ENCODE measurements at regions not wholly inside any gene's neighbourhood (a gene's known extent, or its start where the extent isn't known, plus 50 kb on each side); places are given as distances from the start of the nearest gene placed in this dataset.

DNA sequence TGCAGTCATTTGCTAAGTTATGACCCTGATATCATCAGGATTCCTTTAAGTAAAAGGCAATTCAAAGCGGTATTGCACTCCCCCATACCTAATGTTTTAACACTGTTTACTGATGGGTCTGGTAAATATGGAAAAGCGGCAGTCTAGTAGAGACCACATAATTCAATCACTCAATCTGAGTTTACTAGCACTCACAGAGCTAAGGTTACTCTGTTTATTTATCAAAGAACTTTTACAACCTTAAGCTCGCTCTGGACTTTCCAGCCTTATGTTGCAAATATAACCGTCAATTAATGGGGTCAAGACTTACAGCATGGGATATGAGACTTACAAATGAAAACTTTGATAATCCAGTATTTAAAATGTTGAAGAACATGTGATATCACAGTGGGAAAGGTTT lies 124.5 kb upstream of the ZCCHC13 start:
- Histone ChIP-seq H3K18ac (ENCODE audit: low read depth, low read length) (no peak overlapping the region), H3K27ac (ENCODE audit: insufficient read depth, low read length) (no peak overlapping the region), H3K79me1 (ENCODE audit: low read depth in 1 of 2, low read length in 2 of 2) (no peaks in the 10 kb centered on the region), H3K9me3 (ENCODE audit: control insufficient read depth, insufficient read depth, low read length) (no peaks in the 10 kb centered on the region), H3K4ac (ENCODE audit: low read depth, low read length) (no peak overlapping the region), H4K20me1 (ENCODE audit: insufficient read depth, low read length) (no peaks in the 10 kb centered on the region), H3K27me3 (ENCODE audit: control insufficient read depth, insufficient read depth, low read length) (no peaks in the 10 kb centered on the region; the same call in 1 of the 2 replicates), H3K4me2 (ENCODE audit: low read depth, low read length) (peak overlapping the region; percentile 20; the same call in 1 of the 2 replicates), H2BK5ac (ENCODE audit: low read depth, low read length, poor library complexity, severe bottlenecking) (no peak overlapping the region), H4K8ac (ENCODE audit: low read depth in 2 of 2, low read length in 2 of 2) (no peak overlapping the region), H3K36me3 (ENCODE audit: control insufficient read depth, insufficient read depth, low read length) (no peaks in the 10 kb centered on the region), H2AK5ac (ENCODE audit: low read depth, low read length) (no peak overlapping the region), H4K91ac (ENCODE audit: insufficient read depth, low read depth, low read length) (no peak overlapping the region), H2BK120ac (ENCODE audit: low read depth, low read length) (no peak overlapping the region), H2AK9ac (replicated peaks; ENCODE audit: low read depth, low read length, poor library complexity) (no peak overlapping the region), H2BK15ac (ENCODE audit: low read depth, low read length) (no peak overlapping the region), H3K4me1 (ENCODE audit: control insufficient read depth, insufficient read depth, low read length) (no peaks in the 10 kb centered on the region; the same call in 1 of the 2 replicates), H4K5ac (ENCODE audit: low read depth, low read length) (no peak overlapping the region), H3K9ac (ENCODE audit: low read depth, low read length) (no peak overlapping the region), H3K56ac (ENCODE audit: extremely low read depth, insufficient read depth, low read length) (no peak overlapping the region), H3K9me1 (ENCODE audit: insufficient read depth, low read length) (no peaks in the 10 kb centered on the region), H3K23ac (ENCODE audit: low read depth, low read length) (no peak overlapping the region), H3K4me3 (ENCODE audit: insufficient read depth, low read depth, low read length) (no peak overlapping the region), H2AFZ (replicated peaks; ENCODE audit: low read length, poor library complexity) (no peak overlapping the region), H2BK20ac (ENCODE audit: low read depth, low read length) (no peak overlapping the region), H3K14ac (replicated peaks; ENCODE audit: low read depth, low read length) (no peak overlapping the region)
- ATAC-seq (ENCODE audit: low read depth) (no peak), DNase-seq (no peak)
- ChIA-PET POLR2A (ENCODE audit: unreplicated experiment) (no interaction called here), CTCF (no interaction called here)
- dilution Hi-C loops (cut with HindIII; ENCODE audit: low sequenced_read_pairs, unreplicated experiment) (no loop called here), intact Hi-C loops (cut with micrococcal nuclease) (no loop called here), in situ Hi-C loops (cut with MboI; ENCODE audit: low sequenced_read_pairs) (no loop called here)
- TF ChIP-seq POLR2A (IDR thresholded peaks at IDR 0.05; ENCODE audit: low read depth, low read length): no peak
- no peak for TF ChIP-seq MAFK (IDR thresholded peaks at IDR 0.05; ENCODE audit: low read depth, low read length)
- TF ChIP-seq ELK1 (IDR thresholded peaks at IDR 0.05; ENCODE audit: borderline replicate concordance, low read depth, low read length): no peak
- TF ChIP-seq SMC3 (IDR thresholded peaks at IDR 0.05; ENCODE audit: low read depth, low read length): no peak
- TF ChIP-seq MXI1 (IDR thresholded peaks at IDR 0.05; ENCODE audit: borderline replicate concordance, low read depth, low read length): no peak
- no peak for TF ChIP-seq RFX5 (IDR thresholded peaks at IDR 0.05; ENCODE audit: low read depth, low read length)
- no peak for TF ChIP-seq RCOR1 (IDR thresholded peaks at IDR 0.05; ENCODE audit: insufficient replicate concordance, low read length)
- TF ChIP-seq BHLHE40 (IDR thresholded peaks at IDR 0.05; ENCODE audit: low read depth, low read length): no peak
- TF ChIP-seq MAZ (IDR thresholded peaks at IDR 0.05; ENCODE audit: borderline replicate concordance, low read depth, low read length): no peak
- no peak for TF ChIP-seq CEBPB (IDR thresholded peaks at IDR 0.05; ENCODE audit: low read depth, low read length)
- TF ChIP-seq CHD1 (IDR thresholded peaks at IDR 0.05; ENCODE audit: low read depth, low read length): no peak
- TF ChIP-seq, protein P1, sequence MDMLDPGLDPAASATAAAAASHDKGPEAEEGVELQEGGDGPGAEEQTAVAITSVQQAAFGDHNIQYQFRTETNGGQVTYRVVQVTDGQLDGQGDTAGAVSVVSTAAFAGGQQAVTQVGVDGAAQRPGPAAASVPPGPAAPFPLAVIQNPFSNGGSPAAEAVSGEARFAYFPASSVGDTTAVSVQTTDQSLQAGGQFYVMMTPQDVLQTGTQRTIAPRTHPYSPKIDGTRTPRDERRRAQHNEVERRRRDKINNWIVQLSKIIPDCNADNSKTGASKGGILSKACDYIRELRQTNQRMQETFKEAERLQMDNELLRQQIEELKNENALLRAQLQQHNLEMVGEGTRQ (IDR thresholded peaks at IDR 0.05; ENCODE audit: low read depth, low read length): no peak
- TF ChIP-seq RAD21 (IDR thresholded peaks at IDR 0.05; ENCODE audit: low read length): no peak
- TF ChIP-seq NFE2L2 (IDR thresholded peaks at IDR 0.05; ENCODE audit: low read depth, low read length): no peak
- TF ChIP-seq, protein P2, sequence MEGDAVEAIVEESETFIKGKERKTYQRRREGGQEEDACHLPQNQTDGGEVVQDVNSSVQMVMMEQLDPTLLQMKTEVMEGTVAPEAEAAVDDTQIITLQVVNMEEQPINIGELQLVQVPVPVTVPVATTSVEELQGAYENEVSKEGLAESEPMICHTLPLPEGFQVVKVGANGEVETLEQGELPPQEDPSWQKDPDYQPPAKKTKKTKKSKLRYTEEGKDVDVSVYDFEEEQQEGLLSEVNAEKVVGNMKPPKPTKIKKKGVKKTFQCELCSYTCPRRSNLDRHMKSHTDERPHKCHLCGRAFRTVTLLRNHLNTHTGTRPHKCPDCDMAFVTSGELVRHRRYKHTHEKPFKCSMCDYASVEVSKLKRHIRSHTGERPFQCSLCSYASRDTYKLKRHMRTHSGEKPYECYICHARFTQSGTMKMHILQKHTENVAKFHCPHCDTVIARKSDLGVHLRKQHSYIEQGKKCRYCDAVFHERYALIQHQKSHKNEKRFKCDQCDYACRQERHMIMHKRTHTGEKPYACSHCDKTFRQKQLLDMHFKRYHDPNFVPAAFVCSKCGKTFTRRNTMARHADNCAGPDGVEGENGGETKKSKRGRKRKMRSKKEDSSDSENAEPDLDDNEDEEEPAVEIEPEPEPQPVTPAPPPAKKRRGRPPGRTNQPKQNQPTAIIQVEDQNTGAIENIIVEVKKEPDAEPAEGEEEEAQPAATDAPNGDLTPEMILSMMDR (conservative IDR thresholded peaks at IDR 0.05; ENCODE audit: low read depth, low read length): no peak
- no peak for TF ChIP-seq FOS (IDR thresholded peaks at IDR 0.05; ENCODE audit: low read depth, low read length)
- BruUV-seq (replicated peaks): no TSS peak
- WGBS, 2 experiments (ENCODE audit: extremely low coverage in 2 of 2, insufficient read length in 1 of 2): no CpG with 5 or more reads among the region's 4 CpGs

Measured in IMR-90 (cell line).